MCF 10A (cell line): ENCODE measurements at regions not wholly inside any gene's neighbourhood (a gene's known extent, or its start where the extent isn't known, plus 50 kb on each side); places are given as distances from the start of the nearest gene placed in this dataset.

Source experiments
- BruUV-seq: library from RNA; stranded (reverse); fragments of 400-500 nt; replicated peaks from 2 replicates; lab custom pipeline; 2021; lab: Mats Ljungman, UMichigan
- CTCF ChIA-PET: fragments of 300-600 bp; sonication (Branson Sonifier 250); formaldehyde crosslinking; extraction: SDS; loops from one replicate; lab custom pipeline; 2021; ENCODE audit warnings: antibody characterized with exemption, inconsistent platforms; lab: Yijun Ruan, JAX
- POLR2A ChIA-PET: fragments of 300-600, 350-650 bp; sonication (Branson Sonifier 250); formaldehyde crosslinking; extraction: SDS; loops from one replicate; lab custom pipeline; 2020; ENCODE audit warnings: antibody characterized with exemption, inconsistent platforms; lab: Yijun Ruan, JAX
- DNase-seq: peaks from one replicate; pipeline ENCODE4 v3.0.0-alpha.2; 2018; ENCODE audit not compliant: unreplicated experiment
- H3K27ac Mint-ChIP-seq: one replicate; pipeline ENCODE4 v1.8.0; 2022; ENCODE audit warnings: mild to moderate bottlenecking, low read depth, mixed read lengths; ENCODE audit not compliant: unreplicated experiment
- H3K27me3 Mint-ChIP-seq: one replicate; pipeline ENCODE4 v1.8.0; 2022; ENCODE audit warnings: mixed read lengths; ENCODE audit not compliant: insufficient read depth, unreplicated experiment
- H3K36me3 Mint-ChIP-seq: one replicate; pipeline ENCODE4 v1.8.0; 2022; ENCODE audit warnings: mild to moderate bottlenecking, moderate library complexity, mixed read lengths; ENCODE audit not compliant: insufficient read depth, unreplicated experiment
- H3K4me1 Mint-ChIP-seq: one replicate; pipeline ENCODE4 v1.8.0; 2022; ENCODE audit warnings: mixed read lengths; ENCODE audit not compliant: insufficient read depth, unreplicated experiment
- H3K4me3 Mint-ChIP-seq: one replicate; pipeline ENCODE4 v1.8.0; 2022; ENCODE audit warnings: mild to moderate bottlenecking, moderate library complexity, mixed read lengths; ENCODE audit not compliant: unreplicated experiment
- H3K9me3 Mint-ChIP-seq: one replicate; pipeline ENCODE4 v1.8.0; 2022; ENCODE audit warnings: mixed read lengths; ENCODE audit not compliant: unreplicated experiment
- intact Hi-C: fragments of 100-400 bp; cut with micrococcal nuclease; formaldehyde crosslinking; loops from 2 replicates; pipeline ENCODE4 v1.14.1; 2022
- TF ChIP-seq, protein P1 (sequence below): fragments of 200-600 bp; IDR thresholded peaks from one replicate; pipeline ENCODE4 v1.8.0; 2022; ENCODE audit warnings: antibody characterized with exemption, mild to moderate bottlenecking; ENCODE audit not compliant: unreplicated experiment

DNA sequence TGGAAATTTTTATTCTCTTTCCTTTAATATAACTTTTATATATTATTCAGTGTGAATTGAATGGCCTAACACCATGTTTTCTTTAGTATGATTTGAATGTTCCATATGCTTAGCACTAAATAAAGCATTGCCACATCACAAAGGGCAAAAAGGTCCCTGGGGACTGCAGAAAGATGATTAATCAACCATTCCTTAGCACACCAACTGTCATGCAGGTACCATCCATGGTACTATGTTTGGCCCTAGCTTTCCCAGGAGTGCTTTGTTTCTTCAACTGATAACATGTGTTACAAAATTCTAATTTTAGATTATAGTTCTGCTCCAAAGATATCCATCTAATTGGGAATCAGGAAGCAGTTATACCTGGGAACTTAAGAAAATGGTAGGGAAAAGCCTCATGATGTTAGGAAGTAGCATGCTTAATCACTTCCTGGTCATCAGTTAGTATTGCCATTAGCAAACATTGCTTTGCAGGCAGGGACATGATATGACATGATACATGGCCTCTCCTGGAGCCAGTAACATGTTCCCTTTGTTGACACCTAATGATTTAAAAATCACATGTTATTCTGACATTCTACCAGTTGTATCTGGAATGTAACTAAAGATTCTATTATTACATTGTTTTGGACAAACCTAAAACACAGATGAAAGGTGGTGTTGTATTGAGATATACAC, 712.6 kb upstream of the GBE1 start:
- no peaks in the 10 kb centered on the region for H3K9me3 Mint-ChIP-seq
- no TSS peak for BruUV-seq
- peaks cover 8% of the 10 kb centered on the region for H3K4me1 Mint-ChIP-seq
- intact Hi-C loops, result no loop called here
- no peak overlapping the region for H3K27ac Mint-ChIP-seq
- CTCF ChIA-PET, result no interaction called here
- TF ChIP-seq, protein P1, sequence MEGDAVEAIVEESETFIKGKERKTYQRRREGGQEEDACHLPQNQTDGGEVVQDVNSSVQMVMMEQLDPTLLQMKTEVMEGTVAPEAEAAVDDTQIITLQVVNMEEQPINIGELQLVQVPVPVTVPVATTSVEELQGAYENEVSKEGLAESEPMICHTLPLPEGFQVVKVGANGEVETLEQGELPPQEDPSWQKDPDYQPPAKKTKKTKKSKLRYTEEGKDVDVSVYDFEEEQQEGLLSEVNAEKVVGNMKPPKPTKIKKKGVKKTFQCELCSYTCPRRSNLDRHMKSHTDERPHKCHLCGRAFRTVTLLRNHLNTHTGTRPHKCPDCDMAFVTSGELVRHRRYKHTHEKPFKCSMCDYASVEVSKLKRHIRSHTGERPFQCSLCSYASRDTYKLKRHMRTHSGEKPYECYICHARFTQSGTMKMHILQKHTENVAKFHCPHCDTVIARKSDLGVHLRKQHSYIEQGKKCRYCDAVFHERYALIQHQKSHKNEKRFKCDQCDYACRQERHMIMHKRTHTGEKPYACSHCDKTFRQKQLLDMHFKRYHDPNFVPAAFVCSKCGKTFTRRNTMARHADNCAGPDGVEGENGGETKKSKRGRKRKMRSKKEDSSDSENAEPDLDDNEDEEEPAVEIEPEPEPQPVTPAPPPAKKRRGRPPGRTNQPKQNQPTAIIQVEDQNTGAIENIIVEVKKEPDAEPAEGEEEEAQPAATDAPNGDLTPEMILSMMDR, result no peak
- H3K36me3 Mint-ChIP-seq, result no peaks in the 10 kb centered on the region
- H3K4me3 Mint-ChIP-seq, result no peak overlapping the region
- no peak for DNase-seq
- no peaks in the 10 kb centered on the region for H3K27me3 Mint-ChIP-seq
- POLR2A ChIA-PET, result no interaction called here

DNA sequence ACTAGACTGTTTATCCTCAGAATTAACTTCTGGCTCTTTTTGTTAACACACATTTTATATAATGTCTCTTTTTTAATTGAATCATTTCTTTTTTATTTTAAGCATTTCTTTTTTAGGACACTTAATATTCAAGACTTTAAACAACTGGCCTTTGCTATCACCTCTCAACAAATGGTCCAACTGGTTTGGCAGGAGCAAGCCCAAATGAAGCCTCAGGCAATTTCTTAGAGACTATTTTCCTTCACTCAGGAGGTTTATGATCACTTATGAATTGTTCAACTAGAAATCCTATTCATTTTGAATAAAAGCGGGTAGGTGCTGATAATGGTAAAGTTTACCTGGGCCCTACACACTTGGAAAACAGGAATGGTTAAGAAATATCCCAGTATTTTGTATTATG, 705.6 kb upstream of the GBE1 start:
- intact Hi-C loops, result no loop called here
- Mint-ChIP-seq H3K36me3 (no peaks in the 10 kb centered on the region), H3K27ac (no peak overlapping the region), H3K9me3 (no peaks in the 10 kb centered on the region), H3K27me3 (no peaks in the 10 kb centered on the region), H3K4me1 (no peaks in the 10 kb centered on the region), H3K4me3 (no peak overlapping the region)
- DNase-seq, result no peak
- BruUV-seq, result no TSS peak
- TF ChIP-seq, protein P1, result no peak
- POLR2A ChIA-PET, result no interaction called here
- CTCF ChIA-PET, result no interaction called here

- no TSS peak for BruUV-seq
- TF ChIP-seq, protein P1, result no peak
- H3K27ac Mint-ChIP-seq, result no peak overlapping the region
- no peak overlapping the region for H3K4me3 Mint-ChIP-seq
- no peaks in the 10 kb centered on the region for H3K9me3 Mint-ChIP-seq
- intact Hi-C loops, result no loop called here
- H3K4me1 Mint-ChIP-seq, result no peaks in the 10 kb centered on the region
- H3K27me3 Mint-ChIP-seq, result no peaks in the 10 kb centered on the region
- ChIA-PET CTCF (interaction anchor here (0.6 kb wide), 1 partner anchor 1330 kb away, joined by 3 read pairs; no protein-coding TSS in a partner anchor), POLR2A (no interaction called here)
- H3K36me3 Mint-ChIP-seq, result no peaks in the 10 kb centered on the region
- DNase-seq, result peak; percentile 7
Measured at GRCh38 chr3:82462977-82463376, 701.5 kb upstream of the GBE1 start.

DNA sequence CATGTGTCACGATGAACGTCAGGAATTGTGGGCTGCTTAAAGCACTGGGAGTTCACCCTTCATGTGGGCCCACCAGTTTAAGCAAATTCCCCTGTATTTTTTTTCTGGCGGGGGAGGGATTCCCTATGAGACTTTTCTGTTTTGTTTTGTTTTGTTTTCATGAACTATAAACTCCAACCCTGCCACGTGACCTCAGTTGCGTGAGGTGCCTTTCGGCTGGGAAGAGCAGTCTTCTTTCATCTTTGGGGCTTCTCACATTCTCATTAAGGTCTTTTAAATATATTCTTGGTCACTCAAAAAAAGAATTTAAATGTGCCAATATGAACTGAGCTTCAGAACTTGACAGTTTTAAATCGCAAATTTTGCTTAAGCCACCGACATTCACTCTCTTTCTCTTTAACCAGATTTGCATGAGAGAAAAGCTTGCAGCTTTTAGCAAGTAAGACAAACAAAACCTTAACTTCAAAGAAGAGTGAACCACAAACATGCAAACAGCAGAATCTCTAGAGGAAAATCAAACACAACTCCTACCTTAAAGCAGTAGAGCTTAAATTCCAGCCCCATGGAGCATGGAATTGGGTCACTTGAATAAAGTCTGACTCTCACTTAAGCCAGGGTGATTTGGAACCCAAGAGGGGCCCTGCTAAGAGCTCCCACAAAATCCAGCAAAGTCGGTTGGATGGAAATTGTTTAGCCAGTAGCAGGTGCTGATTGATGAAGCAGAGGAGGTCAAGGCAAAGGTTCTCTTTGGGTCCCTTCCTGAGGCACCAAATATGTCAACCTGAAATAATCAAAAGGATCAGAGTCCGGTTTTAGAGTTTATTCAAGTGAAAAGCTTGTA, 699.8 kb upstream of the GBE1 start:
- Mint-ChIP-seq H3K27ac (no peak overlapping the region), H3K9me3 (no peaks in the 10 kb centered on the region), H3K4me1 (no peaks in the 10 kb centered on the region), H3K27me3 (no peaks in the 10 kb centered on the region), H3K36me3 (no peaks in the 10 kb centered on the region), H3K4me3 (no peak overlapping the region)
- no peak for DNase-seq
- ChIA-PET POLR2A (no interaction called here), CTCF (interaction anchor here (0.6 to 0.7 kb wide), 3 partner anchors 18 to 760 kb away, joined by 3 to 5 read pairs (median 4); no protein-coding TSS in a partner anchor)
- no TSS peak for BruUV-seq
- TF ChIP-seq, protein P1, result no peak
- intact Hi-C loops, result no loop called here
